CD4-positive, alpha-beta T cell (primary cell): ENCODE measurements at regions not wholly inside any gene's neighbourhood (a gene's known extent, or its start where the extent isn't known, plus 50 kb on each side); places are given as distances from the start of the nearest gene placed in this dataset.

ENCODE experiments used
- ATAC-seq: fragments of 200-7000 bp; cut with Tn5 transposase; one replicate; pipeline ENCODE4 v1.10.0; 2022; ENCODE audit warnings: mild to moderate bottlenecking; ENCODE audit not compliant: poor library complexity
- CTCF ChIA-PET: fragments of 350-600 bp; sonication (Branson Sonifier 250); formaldehyde crosslinking; loops from one replicate; lab custom pipeline; 2021; ENCODE audit warnings: antibody characterized with exemption, inconsistent platforms; lab: Charles Lee
- POLR2A ChIA-PET: fragments of 350-600 bp; sonication (Branson Sonifier 250); formaldehyde crosslinking; loops from one replicate; lab custom pipeline; 2021; ENCODE audit warnings: antibody characterized with exemption, inconsistent platforms; lab: Charles Lee
- DNase-seq, 14 experiments: peaks; one replicate each; pipeline ENCODE4 v3.0.0-alpha.2; 2013 to 2020; ENCODE audit warnings: mixed read lengths in 2 of 14
- H3K27ac ChIP-seq, 2 donors: one replicate each; pipeline versions ENCODE4 v1.5.1 to v1.7.0; 2013; ENCODE audit warnings: low read length in 2 of 2, low read depth in 1 of 2, mild to moderate bottlenecking in 1 of 2
- H3K27me3 ChIP-seq, 2 experiments: 1 replicate in 1 of 2; 2 replicates in 1 of 2; pipeline versions ENCODE4 v1.6.1 to v1.7.0; 2013; ENCODE audit warnings: low read length in 2 of 2, control low read depth in 1 of 2, mild to moderate bottlenecking in 1 of 2, moderate library complexity in 1 of 2; ENCODE audit not compliant: insufficient read depth in 2 of 2, control insufficient read depth in 1 of 2
- H3K36me3 ChIP-seq: one replicate; pipeline ENCODE4 v1.6.1; 2013; ENCODE audit warnings: low read length, control low read depth; ENCODE audit not compliant: insufficient read depth
- H3K4me1 ChIP-seq: one replicate; pipeline ENCODE4 v1.6.1; 2013; ENCODE audit warnings: low read length, control low read depth; ENCODE audit not compliant: insufficient read depth
- H3K4me3 ChIP-seq: one replicate; pipeline ENCODE4 v1.5.1; 2013; ENCODE audit warnings: mild to moderate bottlenecking, low read length, moderate library complexity
- H3K9me3 ChIP-seq, 2 experiments: 1 replicate in 1 of 2; 2 replicates in 1 of 2; pipeline versions ENCODE4 v1.6.1 to v1.7.0; 2013; ENCODE audit warnings: low read length in 2 of 2, mild to moderate bottlenecking in 2 of 2, control low read depth in 1 of 2, moderate library complexity in 1 of 2; ENCODE audit not compliant: control insufficient read depth in 1 of 2, insufficient read depth in 1 of 2
- H3K27ac Mint-ChIP-seq: one replicate; pipeline ENCODE4 v1.8.0; 2020; ENCODE audit warnings: mixed read lengths
- H3K27me3 Mint-ChIP-seq: one replicate; pipeline ENCODE4 v1.8.0; 2021; ENCODE audit warnings: mixed read lengths
- H3K36me3 Mint-ChIP-seq: one replicate; pipeline ENCODE4 v1.8.0; 2021; ENCODE audit warnings: low read depth, mixed read lengths
- H3K4me1 Mint-ChIP-seq: one replicate; pipeline ENCODE4 v1.8.0; 2021; ENCODE audit warnings: low read depth, mixed read lengths
- H3K4me3 Mint-ChIP-seq: one replicate; pipeline ENCODE4 v1.8.0; 2020; ENCODE audit warnings: mild to moderate bottlenecking, mixed read lengths
- H3K9me3 Mint-ChIP-seq: one replicate; pipeline ENCODE4 v1.8.0; 2020; ENCODE audit warnings: mixed read lengths
- CTCF ChIP-seq: fragments of 200-600 bp; IDR thresholded peaks from one replicate; pipeline ENCODE4 v1.8.0; 2022; ENCODE audit warnings: antibody characterized with exemption, mild to moderate bottlenecking
- intact Hi-C, 2 experiments: fragments of 100-400 bp; cut with DNase I in 1 of 2; cut with micrococcal nuclease in 1 of 2; formaldehyde crosslinking; loops; one replicate each; pipeline versions ENCODE4 v1.15.1 to v1.9.0; 2023 to 2025; cut with DNase I, micrococcal nuclease

GRCh38 chr21:18759267-18759666, 355.7 kb upstream of the TMPRSS15 start:
- Mint-ChIP-seq H3K36me3 (no peaks in the 10 kb centered on the region), H3K27ac (no peak overlapping the region), H3K4me3 (no peak overlapping the region), H3K4me1 (no peaks in the 10 kb centered on the region), H3K9me3 (peaks cover 6% of the 10 kb centered on the region), H3K27me3 (no peaks in the 10 kb centered on the region)
- ChIA-PET POLR2A (no interaction called here), CTCF (no interaction called here)
- intact Hi-C loops: no loop called here
- no peak for ATAC-seq
- no peaks in the 10 kb centered on the region for H3K36me3 ChIP-seq
- no peak overlapping the region for H3K4me3 ChIP-seq
- no peaks in the 10 kb centered on the region for H3K4me1 ChIP-seq
- H3K9me3 ChIP-seq: peaks cover 0 to 11% of the 10 kb centered on the region in 2 experiments
- H3K27ac ChIP-seq: no peak overlapping the region
- no peak for TF ChIP-seq CTCF
- H3K27me3 ChIP-seq: no peaks in the 10 kb centered on the region
- no peak for DNase-seq

GRCh38 chr21:18759751-18760161, 356.2 kb upstream of the TMPRSS15 start:
- intact Hi-C loops: no loop called here

GRCh38 chr21:18760247-18760646, 356.7 kb upstream of the TMPRSS15 start:
- H3K36me3 ChIP-seq: no peaks in the 10 kb centered on the region
- DNase-seq: no peak
- Mint-ChIP-seq H3K36me3 (no peaks in the 10 kb centered on the region), H3K27ac (no peak overlapping the region), H3K27me3 (no peaks in the 10 kb centered on the region), H3K4me1 (no peaks in the 10 kb centered on the region), H3K4me3 (no peak overlapping the region), H3K9me3 (peaks cover 8% of the 10 kb centered on the region)
- no peaks in the 10 kb centered on the region for H3K4me1 ChIP-seq
- no peak overlapping the region for H3K4me3 ChIP-seq
- ChIA-PET CTCF (no interaction called here), POLR2A (no interaction called here)
- no peak for TF ChIP-seq CTCF
- H3K27me3 ChIP-seq: no peaks in the 10 kb centered on the region
- no peak overlapping the region for H3K27ac ChIP-seq
- ATAC-seq: no peak
- intact Hi-C loops: no loop called here
- peaks cover 0 to 20% of the 10 kb centered on the region in 2 experiments for H3K9me3 ChIP-seq

More at GRCh38 chr21:18759751-18760161, 356.2 kb upstream of the TMPRSS15 start:
- no peak for TF ChIP-seq CTCF
- no peaks in the 10 kb centered on the region for H3K27me3 ChIP-seq
- Mint-ChIP-seq H3K36me3 (no peaks in the 10 kb centered on the region), H3K4me1 (no peaks in the 10 kb centered on the region), H3K4me3 (no peak overlapping the region), H3K27ac (no peak overlapping the region), H3K27me3 (no peaks in the 10 kb centered on the region), H3K9me3 (peaks cover 6% of the 10 kb centered on the region)
- H3K27ac ChIP-seq: no peak overlapping the region
- peaks cover 0 to 15% of the 10 kb centered on the region in 2 experiments for H3K9me3 ChIP-seq
- ChIA-PET CTCF (no interaction called here), POLR2A (no interaction called here)
- ATAC-seq (no peak), DNase-seq (no peak)
- H3K36me3 ChIP-seq: no peaks in the 10 kb centered on the region
- H3K4me3 ChIP-seq: no peak overlapping the region
- no peaks in the 10 kb centered on the region for H3K4me1 ChIP-seq
